ENCODE measurements at regions not wholly inside any gene's neighbourhood (a gene's known extent, or its start where the extent isn't known, plus 50 kb on each side); places are given as distances from the start of the nearest gene placed in this dataset.

DNA sequence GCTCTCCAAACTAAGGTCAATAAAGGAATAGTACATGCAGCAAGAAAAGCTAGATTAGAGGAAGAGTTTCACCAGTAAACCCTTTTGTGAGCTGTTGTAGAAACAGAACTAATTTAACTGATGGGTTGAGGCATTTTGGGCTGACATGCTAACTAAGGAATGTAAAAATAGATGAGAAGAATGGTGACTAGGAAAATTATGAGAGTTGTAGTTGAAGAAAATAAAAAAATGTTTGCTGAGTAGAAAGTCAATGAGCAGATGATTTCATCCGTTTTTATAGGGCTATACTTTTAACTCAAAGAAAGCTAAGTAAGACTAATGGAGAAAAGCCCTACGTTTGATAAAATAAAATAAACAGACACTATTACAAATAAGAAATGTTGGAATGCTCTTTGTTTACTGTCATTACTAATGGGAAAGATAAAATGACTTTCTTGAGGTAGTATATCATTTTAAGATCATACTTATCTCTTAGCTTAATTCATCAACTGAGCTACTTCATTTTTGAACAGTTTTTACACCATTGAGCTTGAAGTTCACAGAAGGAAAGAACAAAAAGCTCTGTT, 209.4 kb upstream of the DPH6 start:
- FAIRE-seq (no peak), DNase-seq (ENCODE audit: low spot score in 2 of 2) (no peak)

DNA sequence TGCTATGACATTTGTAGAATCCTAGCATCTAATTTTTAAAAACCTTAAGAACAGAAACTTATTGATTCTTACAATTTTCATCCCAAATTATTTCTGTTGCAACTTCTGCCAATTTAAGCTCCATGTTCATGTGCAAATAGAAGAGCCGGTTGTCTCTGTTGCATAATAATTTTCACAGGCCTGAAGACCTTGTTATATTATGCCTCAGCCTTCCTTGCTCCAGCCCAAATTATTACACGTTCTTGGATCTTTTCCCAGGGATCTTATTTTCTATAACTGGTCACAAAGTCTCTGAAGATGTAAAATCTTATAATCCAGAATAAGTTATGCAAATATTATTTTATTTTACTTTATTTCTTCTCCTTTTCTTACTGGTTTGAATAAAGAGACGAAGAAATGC, 210.7 kb upstream of the DPH6 start:
- DNase-seq (ENCODE audit: low spot score in 2 of 2) (no peak), FAIRE-seq (no peak)

DNA sequence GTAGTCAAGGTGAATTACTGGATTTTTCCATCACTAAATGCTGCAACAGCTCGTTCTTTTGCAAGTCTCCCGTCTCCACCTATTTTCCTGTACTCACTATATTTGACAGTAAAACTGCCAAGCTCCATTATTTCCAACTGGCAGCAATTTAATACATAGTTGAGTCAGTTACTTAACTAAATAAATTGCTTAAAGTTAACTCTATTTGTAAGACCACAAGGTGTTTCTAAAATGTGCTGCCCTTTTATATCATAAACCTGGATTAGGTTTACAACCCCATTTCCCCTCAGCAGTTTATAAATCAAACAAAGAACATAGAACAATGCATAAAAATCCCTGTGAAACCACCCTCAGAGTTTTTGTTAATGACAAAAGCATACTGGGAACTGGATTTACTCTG, 211.4 kb upstream of the DPH6 start:
- DNase-seq (ENCODE audit: low spot score in 2 of 2) = no peak

DNA sequence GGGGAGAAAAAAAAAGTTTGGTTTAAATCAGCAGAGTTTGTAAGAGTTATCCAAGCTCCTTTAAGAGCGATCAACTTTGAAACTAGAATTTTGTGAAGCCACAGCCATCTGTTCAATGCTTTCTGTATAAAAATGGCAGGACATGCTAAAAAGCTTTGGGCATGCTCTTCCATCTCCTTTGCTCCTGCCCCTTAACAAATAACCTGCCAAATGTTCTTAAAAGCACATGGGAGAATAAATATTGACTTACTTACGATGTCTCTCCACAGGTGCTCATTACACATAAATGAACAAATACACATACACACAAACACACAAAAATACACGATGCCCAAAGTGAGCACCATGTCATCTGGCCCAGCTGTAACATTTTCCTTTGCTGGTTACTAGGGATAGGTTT, 211.8 kb upstream of the DPH6 start:
- FAIRE-seq = no peak
- DNase-seq (ENCODE audit: low spot score in 2 of 2) = no peak

More for the DNA sequence above, 211.4 kb upstream of the DPH6 start:
- FAIRE-seq = no peak

DNA sequence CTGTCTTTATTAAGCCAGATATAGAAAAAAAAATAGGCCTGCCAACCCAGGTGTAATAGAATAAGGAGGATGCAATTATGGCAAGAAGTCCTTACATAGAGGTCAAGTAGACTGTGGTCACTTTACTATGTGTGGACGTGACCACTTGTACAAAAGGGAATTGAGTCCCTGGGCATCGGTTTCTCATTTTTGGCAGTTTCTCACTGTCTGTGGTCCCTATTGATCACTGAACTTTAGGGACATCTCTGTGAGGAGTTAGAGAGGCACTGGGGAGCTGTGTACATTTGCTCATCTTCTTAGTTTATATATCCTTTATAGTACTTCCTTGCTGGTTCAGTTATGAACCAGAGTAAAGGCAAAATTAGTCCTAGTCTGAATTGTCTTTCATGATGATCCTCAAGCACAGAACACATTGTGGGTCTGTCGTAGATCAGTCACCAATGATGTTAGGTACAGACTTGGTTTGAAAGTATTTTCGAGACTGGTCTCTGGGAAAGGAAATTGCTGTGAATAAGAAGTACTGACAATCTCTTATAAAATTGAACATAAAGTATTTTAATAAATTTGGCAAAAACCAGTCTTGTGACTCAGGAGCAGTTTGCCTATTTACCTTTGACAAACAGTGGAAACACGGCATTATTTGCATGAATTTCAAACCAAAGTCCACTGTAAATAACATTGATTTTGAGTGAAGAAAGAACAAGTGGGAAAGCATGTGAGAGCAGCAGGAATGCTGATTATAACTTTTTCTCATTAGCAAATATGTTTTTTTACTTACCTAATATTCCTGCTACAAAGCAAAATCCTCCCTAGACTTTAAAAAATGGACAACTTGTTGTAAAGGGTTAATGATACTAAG, 218.9 kb upstream of the DPH6 start:
- FAIRE-seq (no peak), DNase-seq (ENCODE audit: low spot score in 2 of 2) (no peak)

DNA sequence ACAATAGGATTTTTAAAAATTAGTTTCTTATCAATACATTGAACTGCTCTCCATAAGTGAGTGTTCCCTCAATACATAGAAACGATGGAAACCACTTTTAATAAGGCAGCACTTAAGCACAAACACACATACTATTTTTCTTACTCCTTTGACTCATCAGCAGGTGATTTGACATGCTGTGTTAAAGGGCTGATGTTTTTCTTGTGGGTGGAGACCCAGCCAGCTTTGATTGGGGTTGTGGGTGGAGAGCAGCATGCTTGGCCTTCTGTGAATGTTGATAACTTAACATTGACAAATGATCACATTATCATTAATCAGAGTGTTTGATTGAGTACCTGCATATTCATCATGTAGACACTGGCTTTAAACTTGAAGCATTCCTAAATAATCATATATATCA, 223.0 kb upstream of the DPH6 start:
- no peak for DNase-seq (ENCODE audit: low spot score in 2 of 2)

DNA sequence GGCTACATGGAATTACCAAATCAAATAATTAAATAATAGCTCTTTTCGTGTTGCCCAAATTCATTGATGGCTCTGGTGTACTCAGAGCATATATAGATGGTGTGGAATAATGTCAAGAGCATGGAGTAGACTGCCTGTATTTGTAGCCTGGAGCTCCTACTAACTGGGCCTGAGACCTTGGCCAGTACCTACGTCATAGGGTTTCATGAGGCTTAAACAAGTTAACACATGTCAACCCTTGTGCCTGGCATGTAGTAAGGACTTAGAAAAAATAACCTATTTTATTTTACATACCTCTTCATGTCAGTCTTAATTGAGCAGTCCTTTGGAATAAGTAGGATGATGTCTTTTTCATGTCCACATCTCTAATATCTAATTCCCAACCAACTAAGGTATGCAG, 223.7 kb upstream of the DPH6 start:
- FAIRE-seq = no peak
- no peak for DNase-seq (ENCODE audit: low spot score in 2 of 2)

More for the DNA sequence above, 223.0 kb upstream of the DPH6 start:
- no peak for FAIRE-seq

DNA sequence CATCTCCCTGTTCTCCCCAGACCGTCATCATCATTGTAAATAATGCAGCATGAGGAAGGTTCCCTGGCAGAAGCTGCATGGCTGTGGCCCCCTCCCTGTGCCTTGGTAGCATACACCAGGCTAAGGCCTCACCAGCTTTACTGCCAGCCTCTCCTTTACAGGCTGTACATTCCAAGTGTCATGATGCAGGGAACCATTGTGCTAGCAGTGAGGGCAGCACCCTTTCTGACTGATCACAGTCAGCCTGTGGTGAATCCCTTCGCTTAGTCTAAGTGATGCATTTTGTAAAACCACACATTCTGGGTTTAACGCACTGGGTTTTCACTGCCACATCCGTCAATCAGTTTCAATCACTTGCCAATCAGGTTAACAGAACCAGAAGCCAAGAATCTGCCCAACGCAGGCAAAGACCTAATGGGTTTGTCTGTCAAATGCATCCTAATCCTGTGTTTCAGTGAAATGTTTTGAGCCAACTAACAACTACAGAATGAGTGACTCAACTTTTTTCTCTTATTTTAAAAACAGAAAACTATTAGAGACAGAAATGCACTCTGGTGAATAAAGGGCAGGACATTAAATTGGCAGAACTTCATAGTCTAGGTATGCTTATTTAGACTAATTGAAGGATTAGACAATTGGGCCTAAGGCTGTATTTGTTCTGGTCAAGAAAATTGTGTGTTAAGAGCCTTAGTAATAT, 225.9 kb upstream of the DPH6 start:
- FAIRE-seq = no peak
- no peak for DNase-seq (ENCODE audit: low spot score in 2 of 2)

DNA sequence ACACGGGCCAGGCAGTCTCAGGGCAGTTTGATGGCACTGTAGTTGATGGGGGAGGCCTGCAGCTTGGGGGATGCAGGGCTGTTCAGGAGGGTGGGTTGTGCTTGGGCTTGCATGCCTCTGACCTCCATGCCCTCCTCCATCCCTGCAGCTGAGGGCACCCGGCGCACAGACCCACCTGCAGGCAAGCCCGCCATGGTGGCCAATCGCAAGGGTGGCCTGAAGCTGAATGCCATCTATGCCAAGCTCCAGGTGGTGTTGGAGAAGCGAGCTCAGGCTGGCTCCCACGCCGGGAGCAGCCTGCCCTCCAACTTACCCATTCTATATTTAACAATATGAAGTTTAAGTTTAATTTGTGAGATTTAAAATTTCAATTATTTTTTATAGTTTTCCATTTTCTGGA, 228.7 kb upstream of the DPH6 start:
- no peak for DNase-seq (ENCODE audit: low spot score in 2 of 2)
- no peak for FAIRE-seq

DNA sequence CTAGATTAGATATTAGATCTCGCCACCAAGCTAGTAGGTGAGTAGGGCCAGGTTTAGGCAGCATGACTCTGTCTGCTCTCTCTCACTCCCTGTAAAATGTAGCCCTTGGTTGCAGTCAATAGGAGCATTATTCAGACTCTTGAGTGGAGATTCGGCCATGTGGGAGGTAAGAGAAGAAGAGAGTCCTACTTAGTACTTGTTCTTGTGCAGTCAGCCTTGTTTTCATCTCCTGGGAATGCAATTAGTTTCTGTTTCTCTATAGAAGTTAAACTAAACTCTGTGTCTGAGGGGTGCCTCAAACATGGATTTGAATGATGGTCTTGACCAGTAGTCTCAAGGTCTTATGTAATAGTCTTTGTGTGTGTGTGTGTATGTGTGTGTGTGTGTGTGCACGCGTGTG, 229.5 kb upstream of the DPH6 start:
- DNase-seq (ENCODE audit: low spot score in 2 of 2) (no peak), FAIRE-seq (no peak)

DNA sequence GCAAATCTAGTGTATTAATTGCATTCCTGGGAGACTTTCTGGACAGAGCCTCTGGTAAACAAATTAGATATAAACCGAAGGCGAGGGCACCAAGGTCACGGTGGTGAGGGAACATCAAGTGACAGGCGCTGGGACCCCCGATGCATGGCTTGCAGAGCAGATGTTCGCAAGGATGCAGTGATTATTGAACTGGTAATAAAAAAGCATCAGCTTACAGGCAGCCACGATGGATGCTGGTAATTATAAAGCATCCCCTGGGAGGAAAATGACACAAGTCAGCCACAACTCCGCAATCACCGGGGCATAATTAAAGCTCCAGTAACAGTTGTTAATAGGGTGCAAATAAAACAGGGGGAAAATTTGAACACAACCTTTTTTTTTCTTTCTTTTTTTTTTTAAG, 231.1 kb upstream of the DPH6 start:
- DNase-seq (ENCODE audit: low spot score in 2 of 2) (no peak), FAIRE-seq (no peak)

DNA sequence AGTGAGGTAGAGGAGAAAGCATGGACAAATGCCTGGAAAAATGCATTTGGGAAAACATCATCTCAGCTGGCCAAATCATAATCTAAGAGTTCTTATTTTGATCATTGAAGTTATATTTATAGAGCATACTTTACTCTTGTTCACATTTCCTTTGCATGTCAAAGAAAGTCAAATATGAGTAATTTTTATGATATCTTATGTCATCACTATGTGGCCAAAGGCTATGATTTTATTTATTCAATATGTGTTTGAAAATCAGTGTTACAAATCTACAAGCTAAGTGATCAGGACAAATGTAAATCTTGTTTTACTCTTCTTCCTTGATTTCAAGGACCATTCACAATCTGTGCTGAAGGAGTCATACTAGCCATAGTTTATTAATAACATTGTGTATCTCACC, 237.2 kb upstream of the DPH6 start:
- DNase-seq (ENCODE audit: low spot score in 2 of 2) (no peak), FAIRE-seq (no peak)

DNA sequence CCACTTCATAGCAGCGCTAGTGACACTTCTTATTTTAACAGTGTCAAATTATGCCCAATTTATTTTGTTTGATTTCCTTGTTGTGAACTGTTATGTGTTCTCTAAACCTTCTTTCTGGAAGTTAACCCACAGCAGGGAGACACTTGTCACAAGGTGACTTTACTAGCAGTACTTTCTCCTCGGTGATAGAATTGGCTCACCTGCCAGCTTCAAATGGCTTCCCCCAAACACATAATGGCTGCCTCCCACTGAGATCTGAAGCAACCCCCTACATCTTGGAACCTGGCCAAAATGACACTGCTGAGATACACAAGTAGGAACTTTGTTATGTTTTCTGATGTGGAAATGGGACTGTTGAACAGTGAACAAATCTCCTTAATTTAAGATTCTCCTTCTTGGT, 238.8 kb upstream of the DPH6 start:
- FAIRE-seq = no peak
- DNase-seq (ENCODE audit: low spot score in 2 of 2) = no peak

DNA sequence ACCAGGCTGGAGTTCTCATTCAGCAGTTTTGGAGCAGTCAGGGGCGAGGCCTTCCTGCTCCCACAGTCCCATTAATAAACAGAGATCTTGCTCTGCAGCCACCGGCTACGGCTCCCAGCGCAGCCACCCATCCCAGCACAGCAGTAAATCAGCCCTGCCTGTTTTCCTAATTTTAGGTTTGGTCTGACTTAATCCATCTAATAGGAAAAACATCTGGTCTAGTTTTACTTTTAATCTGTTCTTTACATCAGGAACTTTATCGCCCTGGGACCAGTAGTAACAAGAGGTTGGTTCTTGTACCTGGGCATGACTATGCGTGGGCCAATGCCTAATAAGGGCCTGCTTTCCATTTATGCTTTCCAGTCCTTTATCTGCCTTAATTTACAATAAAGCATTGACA, 264.0 kb upstream of the DPH6 start:
- FAIRE-seq = no peak

DNA sequence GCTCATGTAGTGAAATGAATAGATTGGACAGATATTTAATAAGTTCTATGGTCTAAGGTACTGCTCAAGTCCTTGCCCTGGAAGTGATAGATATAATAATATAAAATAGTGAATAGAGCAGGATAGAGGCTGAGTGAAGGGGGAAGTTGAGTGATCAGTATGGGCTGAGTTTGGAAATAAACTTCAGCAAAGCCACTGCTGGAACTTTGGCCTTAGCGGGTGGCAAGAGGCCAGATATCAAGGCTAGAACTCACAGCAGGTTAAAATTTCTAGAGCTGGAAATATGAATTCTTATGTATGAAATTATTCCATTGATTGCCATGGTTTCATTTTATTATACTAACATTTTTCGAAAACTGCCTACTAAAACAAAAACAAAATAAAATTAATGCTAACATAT, 267.6 kb upstream of the DPH6 start:
- FAIRE-seq (no peak), DNase-seq (ENCODE audit: low spot score in 2 of 2) (no peak)

More for the DNA sequence above, 264.0 kb upstream of the DPH6 start:
- DNase-seq (ENCODE audit: low spot score in 2 of 2) = no peak

DNA sequence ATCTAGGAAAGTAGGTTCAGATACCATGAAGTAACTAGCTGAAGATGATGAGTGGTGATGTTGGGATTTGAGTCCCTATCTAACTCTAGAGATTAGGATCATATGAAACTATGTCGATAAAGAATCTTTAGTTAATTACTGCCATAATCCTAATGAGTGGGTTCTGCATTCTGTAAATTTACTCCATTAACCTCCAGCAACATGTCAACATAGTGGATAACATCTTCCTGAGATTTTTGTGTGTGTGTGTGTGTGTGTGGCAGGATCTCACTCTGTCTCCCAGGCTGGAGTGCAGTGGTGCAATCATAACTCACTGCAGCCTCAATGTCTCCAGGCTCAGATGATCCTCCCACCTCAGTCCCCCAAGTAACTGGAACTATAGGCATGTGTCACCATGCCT, 272.9 kb upstream of the DPH6 start:
- no peak for DNase-seq (ENCODE audit: low spot score in 2 of 2)
- no peak for FAIRE-seq

DNA sequence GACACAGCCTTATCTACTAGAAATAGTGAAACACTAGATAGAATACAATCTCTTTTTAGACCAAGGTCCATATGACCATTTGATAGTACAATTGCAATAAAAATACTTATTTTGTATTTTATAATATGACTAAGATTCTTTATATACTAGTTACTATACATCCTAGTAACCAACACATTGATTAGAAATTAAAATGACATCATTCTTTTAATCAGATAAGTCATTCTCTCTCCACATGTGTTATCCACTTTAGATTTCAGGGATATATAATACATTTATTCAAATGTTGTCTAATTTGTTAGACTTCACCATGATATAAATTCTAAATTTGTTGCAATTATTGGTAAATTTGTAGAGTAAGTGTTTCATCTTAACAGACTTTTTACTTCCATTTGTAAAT, 276.2 kb upstream of the DPH6 start:
- no peak for DNase-seq (ENCODE audit: low spot score in 2 of 2)
- no peak for FAIRE-seq

DNA sequence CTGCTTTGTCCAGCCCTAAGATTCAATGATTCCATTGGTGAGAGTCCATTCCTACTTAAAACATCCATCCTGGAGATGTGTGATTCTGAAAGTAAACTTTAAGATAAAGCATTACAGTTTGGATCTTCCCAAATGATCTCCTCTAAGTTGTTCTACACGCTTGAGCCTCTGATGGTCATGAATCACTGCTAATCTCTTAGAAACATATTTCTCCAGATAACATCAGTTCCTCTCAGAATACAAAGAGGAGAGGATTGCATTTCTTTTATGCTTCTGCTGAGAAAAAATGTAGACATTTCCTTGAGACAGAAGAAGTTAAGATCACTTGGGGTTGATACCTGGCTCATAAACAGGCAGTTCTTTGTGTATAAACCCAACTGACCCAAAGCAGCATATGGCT, 281.2 kb upstream of the DPH6 start:
- FAIRE-seq = no peak
- DNase-seq (ENCODE audit: low spot score in 2 of 2) = no peak

DNA sequence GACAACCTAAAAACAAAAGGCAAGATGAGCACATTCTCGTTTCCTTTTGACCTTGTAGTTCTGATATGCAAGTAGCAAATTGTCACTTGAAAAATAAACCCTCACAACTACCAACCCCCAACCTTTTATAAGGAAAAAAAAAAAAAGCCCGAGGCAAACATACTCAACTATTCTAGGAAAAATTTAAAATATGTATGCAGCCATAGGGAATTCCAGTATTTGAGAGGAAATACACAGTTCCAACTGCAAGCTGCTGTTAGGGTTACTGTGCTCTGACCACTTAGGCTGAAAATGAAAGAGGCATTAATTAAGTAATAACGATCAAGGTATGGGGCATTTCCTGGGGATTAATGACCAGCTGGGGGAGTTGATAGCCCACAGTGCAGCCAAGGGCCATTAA, 281.9 kb upstream of the DPH6 start:
- DNase-seq (ENCODE audit: low spot score in 2 of 2) (no peak), FAIRE-seq (no peak)

DNA sequence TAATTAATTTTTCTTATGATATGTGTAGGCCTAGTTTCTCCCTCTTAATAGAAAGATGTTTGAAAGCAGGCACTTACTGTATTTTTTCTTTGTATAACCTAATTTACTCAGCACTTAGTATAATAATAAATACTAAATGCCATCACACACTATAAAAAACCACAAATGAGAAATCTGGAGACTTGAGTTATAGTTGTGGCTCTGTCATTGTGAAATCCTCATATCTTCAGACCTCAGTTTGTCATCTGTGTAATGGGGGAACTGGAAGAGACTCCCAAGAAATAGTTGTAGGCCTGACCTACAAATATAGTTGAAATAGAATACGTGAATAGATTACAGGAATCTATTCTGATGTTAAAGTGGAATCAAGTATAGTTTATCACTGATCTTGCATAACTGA, 287.6 kb upstream of the DPH6 start:
- DNase-seq (ENCODE audit: low spot score in 2 of 2) (no peak), FAIRE-seq (no peak)

DNA sequence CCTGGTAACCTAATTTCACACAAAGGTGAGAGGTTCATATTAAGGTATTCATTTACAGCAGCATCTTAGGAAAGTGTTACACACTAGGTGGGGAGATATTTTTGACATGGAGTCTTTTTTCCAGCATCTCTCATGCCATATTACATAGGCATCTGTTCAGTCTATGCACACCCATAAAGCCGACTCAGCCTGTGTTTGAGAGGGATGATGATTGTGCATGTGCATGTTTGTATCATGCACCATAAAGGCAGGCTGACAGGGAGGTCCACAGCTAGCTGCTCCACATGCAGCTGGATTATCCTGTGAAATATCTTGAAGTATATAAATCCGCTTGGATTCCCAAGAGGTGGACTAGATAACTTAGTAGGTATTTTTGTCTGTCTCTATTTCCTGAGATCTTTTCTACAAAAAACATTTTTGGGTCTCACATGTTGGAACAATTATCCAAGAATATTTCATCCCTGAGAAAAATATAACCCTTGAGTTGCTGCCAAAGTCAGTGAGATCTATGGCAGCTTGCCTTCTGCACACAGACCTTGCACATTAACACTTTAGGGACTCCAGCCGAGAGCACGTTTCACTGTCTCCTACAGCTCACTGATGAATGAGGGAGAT, 288.4 kb upstream of the DPH6 start:
- FAIRE-seq = no peak
- no peak for DNase-seq (ENCODE audit: low spot score in 2 of 2)

Data from frontal cortex (tissue), 3 donors.